ENCODE measurements at regions not wholly inside any gene's neighbourhood (a gene's known extent, or its start where the extent isn't known, plus 50 kb on each side); places are given as distances from the start of the nearest gene placed in this dataset.

DNA sequence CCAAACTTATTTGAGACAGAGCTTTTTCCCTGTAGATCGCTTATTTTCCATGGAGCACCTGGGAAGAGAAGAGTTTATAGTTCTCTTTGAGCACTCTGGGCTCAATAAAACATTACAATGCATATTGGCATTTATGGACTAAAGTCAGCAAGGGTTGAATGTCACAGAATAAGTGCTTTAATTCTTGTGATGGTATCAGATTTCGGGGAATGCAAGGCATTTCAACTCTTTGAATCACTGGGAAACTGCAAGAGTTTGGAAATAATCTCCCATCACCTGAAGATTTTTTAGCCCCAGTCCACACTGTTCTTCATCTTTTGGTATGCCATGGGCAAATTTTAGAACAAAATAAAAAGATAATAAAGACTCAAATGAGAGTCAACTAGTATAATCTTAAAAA lies 111.5 kb upstream of the WDFY3 start:
- Histone ChIP-seq H3K4me1 (ENCODE audit: insufficient read depth, low read length) (no peaks in the 10 kb centered on the region), H3K27me3 (ENCODE audit: insufficient read depth, low read length) (no peaks in the 10 kb centered on the region), H3K36me3 (ENCODE audit: insufficient read depth, low read length) (no peaks in the 10 kb centered on the region), H3K27ac (ENCODE audit: low read depth, low read length) (no peak overlapping the region), H3K9me3 (ENCODE audit: control insufficient read depth in 1 of 2, low read length in 2 of 2) (no peaks in the 10 kb centered on the region), H3K4me3 (ENCODE audit: low read length in 2 of 2) (no peak overlapping the region)
- Mint-ChIP-seq H3K27ac (no peak overlapping the region), H3K36me3 (no peaks in the 10 kb centered on the region), H3K4me1 (no peaks in the 10 kb centered on the region), H3K4me3 (no peak overlapping the region), H3K9me3 (peaks cover 0 to 5% (median 0%) of the 10 kb centered on the region in 8 donors), H3K27me3 (no peaks in the 10 kb centered on the region)
- ChIA-PET CTCF (ENCODE audit: partially characterized antibody) (no interaction called here), POLR2A (ENCODE audit: partially characterized antibody) (no interaction called here)
- DNase-seq = no peak
- intact Hi-C loops (cut with micrococcal nuclease) = no loop called here

DNA sequence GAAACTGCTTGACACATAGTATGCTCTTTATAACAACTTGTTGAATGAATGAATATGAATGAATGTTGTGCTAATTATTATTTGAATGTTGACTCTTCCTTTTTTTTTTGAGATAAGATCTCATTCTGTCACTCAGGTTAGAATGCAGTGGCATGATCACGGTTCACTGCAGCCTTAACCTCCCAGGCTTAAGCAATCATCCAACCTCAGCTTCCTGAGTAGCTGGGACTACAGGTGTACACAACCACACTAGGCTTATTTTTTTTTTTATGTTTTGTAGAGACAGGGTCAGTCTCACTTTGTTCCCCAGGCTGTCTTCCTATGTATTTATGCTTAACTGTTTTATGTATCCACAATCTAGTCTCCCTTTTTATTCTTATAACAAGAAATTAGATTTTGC lies 114.7 kb upstream of the WDFY3 start:
- peaks cover 0 to 3% (median 0%) of the 10 kb centered on the region in 8 donors for H3K9me3 Mint-ChIP-seq
- no peaks in the 10 kb centered on the region for H3K9me3 ChIP-seq (ENCODE audit: control insufficient read depth in 1 of 2, low read length in 2 of 2)
- H3K4me1 ChIP-seq (ENCODE audit: insufficient read depth, low read length) = no peaks in the 10 kb centered on the region
- CTCF ChIA-PET (ENCODE audit: partially characterized antibody) = no interaction called here
- no peak overlapping the region for H3K4me3 ChIP-seq (ENCODE audit: low read length in 2 of 2)
- no peak overlapping the region for H3K27ac ChIP-seq (ENCODE audit: low read depth, low read length)
- no peak for DNase-seq
- intact Hi-C loops (cut with micrococcal nuclease) = loop anchor here (5.0 kb wide), 1 partner anchor 961 kb away; no protein-coding TSS in a partner anchor
- H3K36me3 Mint-ChIP-seq = no peaks in the 10 kb centered on the region
- no peak overlapping the region for H3K27ac Mint-ChIP-seq
- no peaks in the 10 kb centered on the region for H3K27me3 Mint-ChIP-seq
- peak overlapping the region in 1 of 8 donors; percentile 63 for H3K4me3 Mint-ChIP-seq
- no peaks in the 10 kb centered on the region for H3K4me1 Mint-ChIP-seq
- H3K36me3 ChIP-seq (ENCODE audit: insufficient read depth, low read length) = no peaks in the 10 kb centered on the region
- no peaks in the 10 kb centered on the region for H3K27me3 ChIP-seq (ENCODE audit: insufficient read depth, low read length)
- POLR2A ChIA-PET (ENCODE audit: partially characterized antibody) = no interaction called here

DNA sequence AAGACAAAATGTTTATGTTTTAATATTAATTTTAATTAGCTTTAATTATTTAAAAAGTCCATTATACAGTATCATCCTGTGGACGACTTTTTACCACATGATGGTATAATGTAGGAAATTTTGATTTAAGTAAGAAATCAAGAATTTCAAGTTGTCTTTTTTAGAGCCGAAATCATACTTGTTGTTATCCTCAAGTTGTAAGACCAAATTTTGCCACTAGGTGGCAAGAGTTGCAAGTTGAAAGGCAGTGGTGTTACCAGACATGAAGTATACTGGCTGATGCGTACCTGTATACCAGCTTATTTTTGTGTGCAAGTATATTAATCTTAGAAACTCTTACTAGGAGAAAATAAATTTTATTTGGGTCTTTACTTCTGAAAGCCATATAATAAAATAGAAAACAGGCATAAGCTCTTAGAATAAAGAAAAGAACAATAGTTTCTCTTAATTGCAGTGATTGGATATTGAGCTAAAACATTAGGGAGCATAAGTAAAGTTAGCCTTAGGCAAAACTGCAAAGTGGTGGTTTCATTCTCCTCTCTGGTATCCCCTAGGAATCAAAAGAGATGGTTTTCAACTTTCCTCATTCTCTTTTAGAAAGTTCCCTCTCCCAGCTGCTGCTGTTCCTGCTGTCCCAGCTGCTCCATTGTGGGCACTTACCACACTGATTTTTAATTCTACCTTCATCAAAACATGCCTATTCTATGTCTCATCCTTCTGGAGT lies 118.0 kb upstream of the WDFY3 start:
- no peaks in the 10 kb centered on the region for H3K4me1 Mint-ChIP-seq

DNA sequence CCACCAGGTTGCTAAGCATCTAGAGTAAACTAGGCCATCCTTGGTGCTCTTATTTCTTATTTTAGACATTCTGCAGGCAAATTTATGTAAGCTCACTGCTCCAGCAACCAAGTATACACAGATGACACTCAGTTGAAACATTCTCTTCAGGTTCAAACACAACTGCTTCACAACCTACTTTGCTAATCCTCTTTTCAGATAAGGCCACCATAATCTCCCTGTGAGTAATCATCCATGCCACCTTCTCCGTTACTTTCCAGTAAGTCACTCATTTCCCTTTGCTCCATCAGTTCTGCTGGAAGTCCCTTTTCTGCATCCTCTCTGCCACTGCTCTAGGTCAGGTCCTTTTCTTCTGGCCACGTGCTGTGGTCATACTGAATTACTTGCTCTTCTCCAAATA lies 120.2 kb upstream of the WDFY3 start:
- intact Hi-C loops (cut with micrococcal nuclease) = no loop called here
- Histone ChIP-seq H3K4me1 (ENCODE audit: insufficient read depth, low read length) (no peaks in the 10 kb centered on the region), H3K27me3 (ENCODE audit: insufficient read depth, low read length) (no peaks in the 10 kb centered on the region), H3K36me3 (ENCODE audit: insufficient read depth, low read length) (no peaks in the 10 kb centered on the region), H3K27ac (ENCODE audit: low read depth, low read length) (no peak overlapping the region), H3K9me3 (ENCODE audit: control insufficient read depth in 1 of 2, low read length in 2 of 2) (no peaks in the 10 kb centered on the region), H3K4me3 (ENCODE audit: low read length in 2 of 2) (no peak overlapping the region)
- Mint-ChIP-seq H3K27ac (no peak overlapping the region), H3K4me1 (no peaks in the 10 kb centered on the region), H3K27me3 (no peaks in the 10 kb centered on the region), H3K36me3 (no peaks in the 10 kb centered on the region), H3K4me3 (no peak overlapping the region), H3K9me3 (peaks cover 0 to 3% (median 0%) of the 10 kb centered on the region in 8 donors)
- ChIA-PET CTCF (ENCODE audit: partially characterized antibody) (no interaction called here), POLR2A (ENCODE audit: partially characterized antibody) (no interaction called here)
- DNase-seq = no peak

More for the DNA sequence above, 118.0 kb upstream of the WDFY3 start:
- Mint-ChIP-seq H3K27ac (no peak overlapping the region), H3K36me3 (no peaks in the 10 kb centered on the region), H3K4me3 (no peak overlapping the region), H3K9me3 (peaks cover 0 to 3% (median 0%) of the 10 kb centered on the region in 8 donors), H3K27me3 (no peaks in the 10 kb centered on the region)
- no peaks in the 10 kb centered on the region for H3K27me3 ChIP-seq (ENCODE audit: insufficient read depth, low read length)
- no peak overlapping the region for H3K4me3 ChIP-seq (ENCODE audit: low read length in 2 of 2)
- no peaks in the 10 kb centered on the region for H3K4me1 ChIP-seq (ENCODE audit: insufficient read depth, low read length)
- H3K27ac ChIP-seq (ENCODE audit: low read depth, low read length) = no peak overlapping the region
- H3K9me3 ChIP-seq (ENCODE audit: control insufficient read depth in 1 of 2, low read length in 2 of 2) = no peaks in the 10 kb centered on the region
- ChIA-PET CTCF (ENCODE audit: partially characterized antibody) (interaction anchor here (0.9 to 1.7 kb wide), 4 partner anchors 10 to 30 kb away, joined by 3 to 5 read pairs (median 4); no protein-coding TSS in a partner anchor), POLR2A (ENCODE audit: partially characterized antibody) (no interaction called here)
- intact Hi-C loops (cut with micrococcal nuclease) = loop anchor here (5.0 kb wide), 1 partner anchor 958 kb away; no protein-coding TSS in a partner anchor
- peak in 1 of 5 donors; percentile 12 for DNase-seq
- H3K36me3 ChIP-seq (ENCODE audit: insufficient read depth, low read length) = no peaks in the 10 kb centered on the region

DNA sequence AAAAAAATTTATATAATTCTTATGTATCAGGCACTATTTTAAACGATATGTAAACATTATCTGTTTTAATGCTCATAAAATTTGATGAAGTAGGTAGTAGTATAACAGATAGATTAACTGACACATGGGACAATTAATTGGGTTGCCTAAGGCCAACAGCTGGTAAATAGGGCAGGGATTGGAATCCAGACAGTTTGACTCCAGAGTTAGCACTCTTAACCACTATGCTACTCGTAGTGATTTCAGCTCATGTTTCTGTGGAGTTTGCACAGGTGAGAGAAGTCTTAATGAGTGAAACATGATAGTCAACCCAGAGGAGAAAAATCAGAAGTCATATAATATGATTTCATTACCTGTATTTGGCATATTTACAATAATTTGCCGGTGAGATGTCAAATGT lies 126.0 kb upstream of the WDFY3 start:
- Mint-ChIP-seq H3K27me3 (no peaks in the 10 kb centered on the region), H3K4me1 (no peaks in the 10 kb centered on the region), H3K36me3 (no peaks in the 10 kb centered on the region), H3K4me3 (no peak overlapping the region), H3K9me3 (peaks cover 0 to 5% (median 1%) of the 10 kb centered on the region in 8 donors), H3K27ac (no peak overlapping the region)
- no peaks in the 10 kb centered on the region for H3K9me3 ChIP-seq (ENCODE audit: control insufficient read depth in 1 of 2, low read length in 2 of 2)
- H3K4me1 ChIP-seq (ENCODE audit: insufficient read depth, low read length) = no peaks in the 10 kb centered on the region
- no peaks in the 10 kb centered on the region for H3K27me3 ChIP-seq (ENCODE audit: insufficient read depth, low read length)
- H3K4me3 ChIP-seq (ENCODE audit: low read length in 2 of 2) = no peak overlapping the region
- intact Hi-C loops (cut with micrococcal nuclease) = no loop called here
- no peaks in the 10 kb centered on the region for H3K36me3 ChIP-seq (ENCODE audit: insufficient read depth, low read length)
- H3K27ac ChIP-seq (ENCODE audit: low read depth, low read length) = no peak overlapping the region
- no peak for DNase-seq
- CTCF ChIA-PET (ENCODE audit: partially characterized antibody) = no interaction called here
- POLR2A ChIA-PET (ENCODE audit: partially characterized antibody) = no interaction called here

DNA sequence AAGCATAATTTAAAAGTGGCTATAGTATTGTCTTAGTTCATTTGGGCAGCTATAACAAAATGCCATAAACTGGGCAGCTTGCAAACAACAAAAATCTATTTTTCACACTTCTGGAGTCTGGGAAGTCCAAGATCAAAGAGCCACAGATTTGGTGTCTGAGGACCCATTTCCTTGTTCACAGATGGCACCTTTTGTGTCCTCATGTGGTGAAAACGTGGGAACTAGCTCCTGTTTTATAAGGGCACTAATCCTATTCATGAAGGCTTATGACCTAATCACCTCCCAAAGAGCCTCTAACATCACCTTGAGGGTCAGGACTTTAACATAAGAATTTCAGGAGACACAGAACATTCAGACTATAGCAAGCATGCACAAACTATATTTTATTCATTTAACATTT lies 126.5 kb upstream of the WDFY3 start:
- no peak overlapping the region for H3K27ac ChIP-seq (ENCODE audit: low read depth, low read length)
- no peaks in the 10 kb centered on the region for H3K27me3 ChIP-seq (ENCODE audit: insufficient read depth, low read length)
- H3K36me3 Mint-ChIP-seq = no peaks in the 10 kb centered on the region
- no peaks in the 10 kb centered on the region for H3K4me1 ChIP-seq (ENCODE audit: insufficient read depth, low read length)
- POLR2A ChIA-PET (ENCODE audit: partially characterized antibody) = no interaction called here
- CTCF ChIA-PET (ENCODE audit: partially characterized antibody) = no interaction called here
- peaks cover 0 to 6% (median 3%) of the 10 kb centered on the region in 8 donors for H3K9me3 Mint-ChIP-seq
- H3K27me3 Mint-ChIP-seq = no peaks in the 10 kb centered on the region
- no peaks in the 10 kb centered on the region for H3K4me1 Mint-ChIP-seq
- no peaks in the 10 kb centered on the region for H3K36me3 ChIP-seq (ENCODE audit: insufficient read depth, low read length)
- intact Hi-C loops (cut with micrococcal nuclease) = no loop called here
- no peak overlapping the region for H3K4me3 ChIP-seq (ENCODE audit: low read length in 2 of 2)
- no peak for DNase-seq
- no peak overlapping the region for H3K4me3 Mint-ChIP-seq
- H3K9me3 ChIP-seq (ENCODE audit: control insufficient read depth in 1 of 2, low read length in 2 of 2) = no peaks in the 10 kb centered on the region
- H3K27ac Mint-ChIP-seq = no peak overlapping the region

DNA sequence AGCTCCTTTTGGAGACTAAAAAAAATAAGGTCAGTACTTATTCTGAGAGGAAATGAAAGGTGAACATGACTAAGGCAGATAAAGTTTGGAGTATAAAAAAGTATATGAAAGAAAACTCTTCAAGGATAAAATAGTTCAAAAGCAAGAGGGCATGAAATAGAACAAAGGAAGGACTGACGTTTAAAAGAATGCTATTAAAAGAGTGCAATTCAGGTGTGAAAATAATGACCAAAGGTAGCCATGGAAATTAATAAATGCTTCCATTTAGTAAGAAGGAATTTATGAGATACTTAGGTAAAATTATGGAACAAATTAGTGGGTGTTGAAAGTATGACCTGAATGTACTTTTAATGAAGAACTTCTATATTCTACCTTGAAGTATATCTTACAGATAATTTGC lies 128.2 kb upstream of the WDFY3 start:
- POLR2A ChIA-PET (ENCODE audit: partially characterized antibody) = no interaction called here
- Histone ChIP-seq H3K36me3 (ENCODE audit: insufficient read depth, low read length) (no peaks in the 10 kb centered on the region), H3K27me3 (ENCODE audit: insufficient read depth, low read length) (no peaks in the 10 kb centered on the region), H3K4me3 (ENCODE audit: low read length in 2 of 2) (no peak overlapping the region), H3K27ac (ENCODE audit: low read depth, low read length) (no peak overlapping the region), H3K4me1 (ENCODE audit: insufficient read depth, low read length) (no peaks in the 10 kb centered on the region), H3K9me3 (ENCODE audit: control insufficient read depth in 1 of 2, low read length in 2 of 2) (no peaks in the 10 kb centered on the region)
- Mint-ChIP-seq H3K36me3 (no peaks in the 10 kb centered on the region), H3K4me1 (no peaks in the 10 kb centered on the region), H3K9me3 (peaks cover 0 to 16% (median 4%) of the 10 kb centered on the region in 8 donors), H3K27ac (no peak overlapping the region), H3K27me3 (no peaks in the 10 kb centered on the region), H3K4me3 (no peak overlapping the region)
- intact Hi-C loops (cut with micrococcal nuclease) = no loop called here
- DNase-seq = no peak
- CTCF ChIA-PET (ENCODE audit: partially characterized antibody) = interaction anchor here (1.3 kb wide), 1 partner anchor 11 kb away, joined by 4 read pairs; no protein-coding TSS in a partner anchor
